Panc1 (cell line): ENCODE measurements at regions not wholly inside any gene's neighbourhood (a gene's known extent, or its start where the extent isn't known, plus 50 kb on each side); places are given as distances from the start of the nearest gene placed in this dataset.

ENCODE experiments used
- ATAC-seq: fragments of 200-7000 bp; cut with Tn5 transposase; 2 replicates; pipeline ENCODE4 v1.9.1; 2020; ENCODE audit warnings: mild to moderate bottlenecking, moderate library complexity
- BruUV-seq: library from RNA; stranded (reverse); fragments of 400-500 nt; replicated peaks from 2 replicates; lab custom pipeline; 2021; lab: Mats Ljungman, UMichigan
- CTCF ChIA-PET: fragments of 300-600 bp; sonication (Branson Sonifier 250); formaldehyde crosslinking; loops from one replicate; lab custom pipeline; 2022; ENCODE audit warnings: antibody characterized with exemption; lab: Charles Lee
- POLR2A ChIA-PET: fragments of 300-600 bp; sonication (Branson Sonifier 250); formaldehyde crosslinking; loops from one replicate; lab custom pipeline; 2022; ENCODE audit warnings: antibody characterized with exemption; lab: Charles Lee
- DNase-seq: peaks from one replicate; pipeline ENCODE4 v3.0.0-alpha.2; 2010; ENCODE audit warnings: low read depth, low spot score
- H3K27ac ChIP-seq: 2 replicates; pipeline ENCODE4 v1.5.1; 2011; ENCODE audit warnings: mild to moderate bottlenecking, low read length, inconsistent platforms
- H3K27me3 ChIP-seq: fragments of 200-500 bp; sonication (Bioruptor generic); 2 replicates; pipeline ENCODE4 v1.6.0; 2014; ENCODE audit warnings: low read length, inconsistent platforms; ENCODE audit not compliant: control insufficient read depth, insufficient read depth
- H3K36me3 ChIP-seq: fragments of 200-500 bp; sonication (Bioruptor generic); 2 replicates; pipeline ENCODE4 v1.5.1; 2014; ENCODE audit warnings: inconsistent platforms, mild to moderate bottlenecking, low read length, moderate library complexity; ENCODE audit not compliant: control insufficient read depth, insufficient read depth
- H3K4me1 ChIP-seq: 2 replicates; pipeline ENCODE4 v1.5.1; 2011; ENCODE audit warnings: inconsistent platforms, mild to moderate bottlenecking, low read length, moderate library complexity; ENCODE audit not compliant: control insufficient read depth, insufficient read depth
- H3K4me3 ChIP-seq, 2 experiments: 2 replicates each; pipeline ENCODE4 v1.5.1; 2011 to 2012; ENCODE audit warnings: low read depth in 2 of 2, low read length in 2 of 2, mild to moderate bottlenecking in 2 of 2, inconsistent platforms in 1 of 2, moderate library complexity in 1 of 2
- H3K9me3 ChIP-seq: fragments of 200-500 bp; sonication (Bioruptor generic); 2 replicates; pipeline ENCODE4 v1.5.1; 2014; ENCODE audit warnings: low read depth, mild to moderate bottlenecking, inconsistent platforms, low read length, moderate library complexity; ENCODE audit not compliant: control insufficient read depth, insufficient read depth
- CTCF ChIP-seq: fragments of 450-650 bp; IDR thresholded peaks from 2 replicates; pipeline ENCODE4 v1.5.1; 2017; ENCODE audit warnings: mild to moderate bottlenecking
- POLR2AphosphoS5 ChIP-seq: IDR thresholded peaks from 2 replicates; pipeline ENCODE4 v1.6.1; 2012; ENCODE audit warnings: mild to moderate bottlenecking, low read depth, low read length, moderate library complexity
- REST ChIP-seq, 2 experiments: IDR thresholded peaks; 2 replicates each; pipeline ENCODE4 v1.6.1; 2011 to 2012; ENCODE audit warnings: low read depth in 2 of 2, control low read depth in 1 of 2, low read length in 1 of 2, mild to moderate bottlenecking in 1 of 2, moderate library complexity in 1 of 2; ENCODE audit not compliant: insufficient read depth in 1 of 2
- SIN3A ChIP-seq: IDR thresholded peaks from 2 replicates; pipeline ENCODE4 v1.6.1; 2012; ENCODE audit warnings: low read depth, mild to moderate bottlenecking, low read length, moderate library complexity, borderline replicate concordance; ENCODE audit not compliant: insufficient read depth
- TCF7L2 ChIP-seq: IDR thresholded peaks from 2 replicates; pipeline ENCODE4 v1.6.1; 2011; ENCODE audit warnings: mild to moderate bottlenecking, low read depth, low read length, inconsistent platforms
- in situ Hi-C: cut with HindIII; loops from 2 replicates; pipeline ENCODE4 v1.10.0; 2016; ENCODE audit warnings: low sequenced_read_pairs, low pct_unique_long_range_greater_than_20kb
- intact Hi-C: fragments of 100-400 bp; cut with micrococcal nuclease; formaldehyde crosslinking; loops from one replicate; pipeline ENCODE4 v1.10.0; 2022; ENCODE audit not compliant: unreplicated experiment

- intact Hi-C loops (no loop called here), in situ Hi-C loops (no loop called here)
- no TSS peak for BruUV-seq
- no peak overlapping the region for H3K27ac ChIP-seq
- no peaks in the 10 kb centered on the region for H3K27me3 ChIP-seq
- no peaks in the 10 kb centered on the region for H3K9me3 ChIP-seq
- no peaks in the 10 kb centered on the region for H3K36me3 ChIP-seq
- ChIA-PET CTCF (no interaction called here), POLR2A (no interaction called here)
- peaks cover 3% of the 10 kb centered on the region for H3K4me1 ChIP-seq
- no peak for TF ChIP-seq POLR2AphosphoS5
- TF ChIP-seq CTCF = no peak
- no peak for TF ChIP-seq TCF7L2
- TF ChIP-seq REST (IDR thresholded peaks at IDR 0.05; ENCODE audit: insufficient read depth in 1 of 2, low read depth in 2 of 2, low read length in 1 of 2) = no peak
- no peak overlapping the region for H3K4me3 ChIP-seq
- ATAC-seq (no peak), DNase-seq (no peak)
Measured at GRCh38 chr5:77876316-77876715, 100.2 kb upstream of the TBCA start.

- Histone ChIP-seq H3K4me3 (no peak overlapping the region), H3K4me1 (peaks cover 3% of the 10 kb centered on the region), H3K27ac (no peak overlapping the region), H3K36me3 (no peaks in the 10 kb centered on the region), H3K27me3 (no peaks in the 10 kb centered on the region), H3K9me3 (no peaks in the 10 kb centered on the region)
- POLR2A ChIA-PET = no interaction called here
- no peak for DNase-seq
- no peak for TF ChIP-seq POLR2AphosphoS5
- no peak for TF ChIP-seq TCF7L2
- no peak for TF ChIP-seq CTCF
- TF ChIP-seq REST (IDR thresholded peaks at IDR 0.05; ENCODE audit: insufficient read depth in 1 of 2, low read depth in 2 of 2, low read length in 1 of 2) = no peak
- TF ChIP-seq SIN3A = no peak
- ATAC-seq = no peak
- intact Hi-C loops (no loop called here), in situ Hi-C loops (no loop called here)
- BruUV-seq = no TSS peak
- CTCF ChIA-PET = interaction anchor here (0.6 kb wide), 1 partner anchor 205 kb away, joined by 3 read pairs; no protein-coding TSS in a partner anchor
Measured at GRCh38 chr5:77874691-77875090, 98.6 kb upstream of the TBCA start.
